ENCODE measurements at regions not wholly inside any gene's neighbourhood (a gene's known extent, or its start where the extent isn't known, plus 50 kb on each side); places are given as distances from the start of the nearest gene placed in this dataset.
"Not testable (repeated sequence)": the region's sequence is repeated elsewhere in the genome, so short reads cannot be mapped to it uniquely, and the experiment has no call there.

DNA sequence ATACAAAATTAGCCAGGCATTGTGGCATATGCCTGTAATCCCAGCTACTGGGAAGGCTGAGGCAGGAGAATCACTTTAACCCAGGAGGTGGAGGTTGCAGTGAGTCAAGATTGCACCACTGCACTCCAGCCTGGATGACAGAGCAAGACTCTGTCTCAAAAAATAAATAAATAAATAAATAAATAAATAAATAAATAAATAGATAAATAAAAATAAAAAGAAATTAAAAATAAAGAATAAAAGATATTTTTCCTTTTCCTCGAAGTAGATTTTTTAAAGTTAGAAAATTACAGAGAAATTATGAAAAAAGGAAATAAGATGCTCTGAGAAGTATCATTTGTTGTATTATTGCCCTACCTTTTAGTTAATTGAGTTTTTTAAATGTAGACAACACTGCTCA, 1906.1 kb downstream of the MAT2B start:
- TF ChIP-seq, protein P1, sequence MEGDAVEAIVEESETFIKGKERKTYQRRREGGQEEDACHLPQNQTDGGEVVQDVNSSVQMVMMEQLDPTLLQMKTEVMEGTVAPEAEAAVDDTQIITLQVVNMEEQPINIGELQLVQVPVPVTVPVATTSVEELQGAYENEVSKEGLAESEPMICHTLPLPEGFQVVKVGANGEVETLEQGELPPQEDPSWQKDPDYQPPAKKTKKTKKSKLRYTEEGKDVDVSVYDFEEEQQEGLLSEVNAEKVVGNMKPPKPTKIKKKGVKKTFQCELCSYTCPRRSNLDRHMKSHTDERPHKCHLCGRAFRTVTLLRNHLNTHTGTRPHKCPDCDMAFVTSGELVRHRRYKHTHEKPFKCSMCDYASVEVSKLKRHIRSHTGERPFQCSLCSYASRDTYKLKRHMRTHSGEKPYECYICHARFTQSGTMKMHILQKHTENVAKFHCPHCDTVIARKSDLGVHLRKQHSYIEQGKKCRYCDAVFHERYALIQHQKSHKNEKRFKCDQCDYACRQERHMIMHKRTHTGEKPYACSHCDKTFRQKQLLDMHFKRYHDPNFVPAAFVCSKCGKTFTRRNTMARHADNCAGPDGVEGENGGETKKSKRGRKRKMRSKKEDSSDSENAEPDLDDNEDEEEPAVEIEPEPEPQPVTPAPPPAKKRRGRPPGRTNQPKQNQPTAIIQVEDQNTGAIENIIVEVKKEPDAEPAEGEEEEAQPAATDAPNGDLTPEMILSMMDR (IDR thresholded peaks at IDR 0.05): not testable (repeated sequence)
- not testable (repeated sequence) for TF ChIP-seq EZH2 (IDR thresholded peaks at IDR 0.05; ENCODE audit: borderline replicate concordance, insufficient read depth, low read depth, low read length, poor library complexity, severe bottlenecking)
